ENCODE measurements at regions not wholly inside any gene's neighbourhood (a gene's known extent, or its start where the extent isn't known, plus 50 kb on each side); places are given as distances from the start of the nearest gene placed in this dataset.

DNA sequence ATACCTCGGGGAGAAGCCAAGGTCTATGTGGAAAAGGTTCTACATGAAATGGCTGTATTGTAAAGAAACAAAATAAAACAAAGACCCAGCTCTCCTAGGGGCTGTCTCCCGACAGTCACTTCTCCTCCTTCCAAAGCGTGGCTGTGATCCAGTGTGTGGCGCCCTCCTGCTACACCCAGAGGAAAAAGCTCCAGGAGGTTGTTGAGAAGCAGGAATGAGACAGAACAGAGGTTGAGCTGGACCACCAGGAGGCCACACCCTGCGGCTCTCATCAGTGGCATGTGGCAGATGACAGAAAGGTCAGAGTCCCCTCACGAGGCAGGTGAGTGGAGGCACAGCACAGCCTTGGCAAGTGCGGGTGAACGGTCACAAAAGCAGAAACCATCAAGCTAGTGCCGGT lies 236.0 kb downstream of the TBXT start:
- no peak for TF ChIP-seq CTCF (IDR thresholded peaks at IDR 0.05)
- TF ChIP-seq POLR2A (IDR thresholded peaks at IDR 0.05): no peak
